ENCODE measurements at regions not wholly inside any gene's neighbourhood (a gene's known extent, or its start where the extent isn't known, plus 50 kb on each side); places are given as distances from the start of the nearest gene placed in this dataset.
A peak's percentile ranks its signal among the peaks of the same experiment; 100 is the strongest.

- DNase-seq (ENCODE audit: low spot score): peak; percentile 9
These were observed 1957.7 kb upstream of the CELF4 start for GRCh38 chr18:39523281-39523680.

GRCh38 chr18:39521164-39521563 lies 1955.6 kb upstream of the CELF4 start:
- DNase-seq (ENCODE audit: low spot score): no peak

GRCh38 chr18:39519741-39520140 lies 1954.1 kb upstream of the CELF4 start:
- DNase-seq (ENCODE audit: low spot score): no peak

GRCh38 chr18:39515299-39515698 lies 1949.7 kb upstream of the CELF4 start:
- DNase-seq (ENCODE audit: low spot score): no peak

- no peak for DNase-seq (ENCODE audit: low spot score)
These were observed 1947.6 kb upstream of the CELF4 start for GRCh38 chr18:39513186-39513585.

GRCh38 chr18:39506581-39507330 lies 1941.2 kb upstream of the CELF4 start:
- no peak for DNase-seq (ENCODE audit: low spot score)

GRCh38 chr18:39500306-39500705 lies 1934.7 kb upstream of the CELF4 start:
- DNase-seq (ENCODE audit: low spot score): no peak

- no peak for DNase-seq (ENCODE audit: low spot score)
These were observed 1932.2 kb upstream of the CELF4 start for GRCh38 chr18:39497821-39498220.

- DNase-seq (ENCODE audit: low spot score): no peak
These were observed 1931.4 kb upstream of the CELF4 start for GRCh38 chr18:39496986-39497385.

GRCh38 chr18:39494211-39494896 lies 1928.8 kb upstream of the CELF4 start:
- no peak for DNase-seq (ENCODE audit: low spot score)

GRCh38 chr18:39491408-39491807 lies 1925.8 kb upstream of the CELF4 start:
- DNase-seq (ENCODE audit: low spot score): no peak

GRCh38 chr18:39489431-39489830 lies 1923.8 kb upstream of the CELF4 start:
- DNase-seq (ENCODE audit: low spot score): peak; percentile 2

GRCh38 chr18:39487932-39488331 lies 1922.3 kb upstream of the CELF4 start:
- DNase-seq (ENCODE audit: low spot score): no peak

GRCh38 chr18:39486268-39486667 lies 1920.7 kb upstream of the CELF4 start:
- DNase-seq (ENCODE audit: low spot score): no peak

GRCh38 chr18:39485696-39486095 lies 1920.1 kb upstream of the CELF4 start:
- peak; percentile 2 for DNase-seq (ENCODE audit: low spot score)

GRCh38 chr18:39481281-39481680 lies 1915.7 kb upstream of the CELF4 start:
- no peak for DNase-seq (ENCODE audit: low spot score)

- no peak for DNase-seq (ENCODE audit: low spot score)
These were observed 1915.0 kb upstream of the CELF4 start for GRCh38 chr18:39480494-39481195.

- peak; percentile 3 for DNase-seq (ENCODE audit: low spot score)
These were observed 1898.4 kb upstream of the CELF4 start for GRCh38 chr18:39464006-39464405.

GRCh38 chr18:39462436-39462835 lies 1896.8 kb upstream of the CELF4 start:
- DNase-seq (ENCODE audit: low spot score): peak; percentile 7

- DNase-seq (ENCODE audit: low spot score): no peak
These were observed 1894.5 kb upstream of the CELF4 start for GRCh38 chr18:39460136-39460535.

- peak; percentile 5 for DNase-seq (ENCODE audit: low spot score)
These were observed 1889.7 kb upstream of the CELF4 start for GRCh38 chr18:39455285-39455684.

- no peak for DNase-seq (ENCODE audit: low spot score)
These were observed 1889.3 kb upstream of the CELF4 start for GRCh38 chr18:39454866-39455265.

GRCh38 chr18:39453882-39454281 lies 1888.3 kb upstream of the CELF4 start:
- DNase-seq (ENCODE audit: low spot score): peak; percentile 37
